MG63 (cell line): ENCODE measurements at regions not wholly inside any gene's neighbourhood (a gene's known extent, or its start where the extent isn't known, plus 50 kb on each side); places are given as distances from the start of the nearest gene placed in this dataset.

ENCODE experiments used
- DNase-seq: peaks from one replicate; pipeline ENCODE4 v3.0.0-alpha.2; 2020
- H3K27me3 ChIP-seq: fragments of 250-450 bp; sonication (Bioruptor Pico); 2 replicates; pipeline ENCODE4 v1.5.1; 2020; ENCODE audit warnings: mild to moderate bottlenecking, moderate library complexity
- H3K36me3 ChIP-seq: fragments of 250-450 bp; sonication (Bioruptor Pico); 2 replicates; pipeline ENCODE4 v1.5.1; 2020; ENCODE audit warnings: mild to moderate bottlenecking, moderate library complexity
- H3K4me3 ChIP-seq: fragments of 250-450 bp; sonication (Bioruptor Pico); 2 replicates; pipeline ENCODE4 v1.5.1; 2020; ENCODE audit warnings: mild to moderate bottlenecking, moderate library complexity
- H3K9me3 ChIP-seq: fragments of 250-450 bp; sonication (Bioruptor Pico); 2 replicates; pipeline ENCODE4 v1.5.1; 2020; ENCODE audit warnings: mild to moderate bottlenecking, moderate library complexity

GRCh38 chr6:44528716-44529115 lies 141.2 kb downstream of the CDC5L start:
- Histone ChIP-seq H3K9me3 (peaks cover 10% of the 10 kb centered on the region), H3K27me3 (peaks cover 6% of the 10 kb centered on the region), H3K4me3 (no peak overlapping the region), H3K36me3 (no peaks in the 10 kb centered on the region)
- no peak for DNase-seq

- H3K9me3 ChIP-seq = peaks cover 4% of the 10 kb centered on the region
- DNase-seq = no peak
- H3K36me3 ChIP-seq = no peaks in the 10 kb centered on the region
- H3K27me3 ChIP-seq = peaks cover 6% of the 10 kb centered on the region
- no peak overlapping the region for H3K4me3 ChIP-seq
Observed at GRCh38 chr6:44529146-44529905, 141.8 kb downstream of the CDC5L start.

- no peak for DNase-seq
- H3K27me3 ChIP-seq = peaks cover 6% of the 10 kb centered on the region
- H3K4me3 ChIP-seq = no peak overlapping the region
- no peaks in the 10 kb centered on the region for H3K9me3 ChIP-seq
- no peaks in the 10 kb centered on the region for H3K36me3 ChIP-seq
Observed at GRCh38 chr6:44530209-44530909, 142.9 kb downstream of the CDC5L start.

- no peak overlapping the region for H3K4me3 ChIP-seq
- no peaks in the 10 kb centered on the region for H3K36me3 ChIP-seq
- DNase-seq = no peak
- peaks cover 6% of the 10 kb centered on the region for H3K27me3 ChIP-seq
- H3K9me3 ChIP-seq = no peaks in the 10 kb centered on the region
Observed at GRCh38 chr6:44530910-44531234, 143.4 kb downstream of the CDC5L start.

GRCh38 chr6:44531442-44532015 lies 144.0 kb downstream of the CDC5L start:
- no peaks in the 10 kb centered on the region for H3K36me3 ChIP-seq

GRCh38 chr6:44533421-44533820 lies 145.9 kb downstream of the CDC5L start:
- Histone ChIP-seq H3K36me3 (no peaks in the 10 kb centered on the region), H3K4me3 (no peak overlapping the region), H3K9me3 (no peaks in the 10 kb centered on the region), H3K27me3 (peaks cover 6% of the 10 kb centered on the region)
- no peak for DNase-seq

More at GRCh38 chr6:44531442-44532015, 144.0 kb downstream of the CDC5L start:
- Histone ChIP-seq H3K4me3 (no peak overlapping the region), H3K27me3 (peaks cover 6% of the 10 kb centered on the region), H3K9me3 (no peaks in the 10 kb centered on the region)
- DNase-seq = no peak

- DNase-seq = no peak
- Histone ChIP-seq H3K9me3 (no peaks in the 10 kb centered on the region), H3K36me3 (no peaks in the 10 kb centered on the region), H3K27me3 (peaks cover 6% of the 10 kb centered on the region), H3K4me3 (no peak overlapping the region)
Observed at GRCh38 chr6:44534291-44534690, 146.8 kb downstream of the CDC5L start.

GRCh38 chr6:44535446-44535845 lies 147.9 kb downstream of the CDC5L start:
- Histone ChIP-seq H3K4me3 (no peak overlapping the region), H3K27me3 (peaks cover 6% of the 10 kb centered on the region), H3K36me3 (no peaks in the 10 kb centered on the region), H3K9me3 (no peaks in the 10 kb centered on the region)
- DNase-seq = no peak

- DNase-seq = no peak
- Histone ChIP-seq H3K4me3 (no peak overlapping the region), H3K27me3 (peaks cover 6% of the 10 kb centered on the region), H3K36me3 (no peaks in the 10 kb centered on the region), H3K9me3 (peaks cover 3% of the 10 kb centered on the region; the same call in 1 of the 2 replicates)
Observed at GRCh38 chr6:44535967-44536366, 148.5 kb downstream of the CDC5L start.

GRCh38 chr6:44537306-44538049 lies 150.0 kb downstream of the CDC5L start:
- Histone ChIP-seq H3K4me3 (no peak overlapping the region), H3K36me3 (no peaks in the 10 kb centered on the region), H3K9me3 (peaks cover 6% of the 10 kb centered on the region; the same call in 1 of the 2 replicates), H3K27me3 (peaks cover 2% of the 10 kb centered on the region; the same call in 1 of the 2 replicates)
- no peak for DNase-seq

GRCh38 chr6:44538131-44538806 lies 150.8 kb downstream of the CDC5L start:
- no peak for DNase-seq
- Histone ChIP-seq H3K4me3 (no peak overlapping the region), H3K36me3 (no peaks in the 10 kb centered on the region), H3K9me3 (peaks cover 6% of the 10 kb centered on the region; the same call in 1 of the 2 replicates), H3K27me3 (peaks cover under 1% of the 10 kb centered on the region; the same call in 1 of the 2 replicates)

GRCh38 chr6:44538807-44539201 lies 151.3 kb downstream of the CDC5L start:
- H3K36me3 ChIP-seq = no peaks in the 10 kb centered on the region
- peaks cover 6% of the 10 kb centered on the region; the same call in 1 of the 2 replicates for H3K9me3 ChIP-seq
- H3K27me3 ChIP-seq = no peaks in the 10 kb centered on the region
- DNase-seq = no peak
- H3K4me3 ChIP-seq = no peak overlapping the region

- H3K27me3 ChIP-seq = no peaks in the 10 kb centered on the region
- peaks cover 6% of the 10 kb centered on the region; the same call in 1 of the 2 replicates for H3K9me3 ChIP-seq
- no peaks in the 10 kb centered on the region for H3K36me3 ChIP-seq
- no peak overlapping the region for H3K4me3 ChIP-seq
- no peak for DNase-seq
Observed at GRCh38 chr6:44539701-44540355, 152.3 kb downstream of the CDC5L start.

- no peak for DNase-seq
- H3K27me3 ChIP-seq = no peaks in the 10 kb centered on the region
- peaks cover 6% of the 10 kb centered on the region; the same call in 1 of the 2 replicates for H3K9me3 ChIP-seq
- no peak overlapping the region for H3K4me3 ChIP-seq
- no peaks in the 10 kb centered on the region for H3K36me3 ChIP-seq
Observed at GRCh38 chr6:44540881-44541280, 153.4 kb downstream of the CDC5L start.

- peak; percentile 69 for DNase-seq
- Histone ChIP-seq H3K4me3 (peak overlapping the region; percentile 23), H3K9me3 (peaks cover 11% of the 10 kb centered on the region; the same call in 1 of the 2 replicates), H3K27me3 (peaks cover 5% of the 10 kb centered on the region; the same call in 1 of the 2 replicates), H3K36me3 (no peaks in the 10 kb centered on the region)
Observed at GRCh38 chr6:44542401-44543116, 155.1 kb downstream of the CDC5L start.
